T-helper 22 cell (primary cell): ENCODE measurements at regions not wholly inside any gene's neighbourhood (a gene's known extent, or its start where the extent isn't known, plus 50 kb on each side); places are given as distances from the start of the nearest gene placed in this dataset.

Experiments
- DNase-seq: peaks from one replicate; pipeline ENCODE4 v3.0.0-alpha.2; 2020; ENCODE audit warnings: low read depth

- DNase-seq = no peak
These were observed 110.2 kb upstream of the NLRP1 start for GRCh38 chr17:5694551-5694950.

- DNase-seq = no peak
These were observed 111.2 kb upstream of the NLRP1 start for GRCh38 chr17:5695480-5695879.

GRCh38 chr17:5698959-5699358, 114.7 kb upstream of the NLRP1 start:
- no peak for DNase-seq

DNA sequence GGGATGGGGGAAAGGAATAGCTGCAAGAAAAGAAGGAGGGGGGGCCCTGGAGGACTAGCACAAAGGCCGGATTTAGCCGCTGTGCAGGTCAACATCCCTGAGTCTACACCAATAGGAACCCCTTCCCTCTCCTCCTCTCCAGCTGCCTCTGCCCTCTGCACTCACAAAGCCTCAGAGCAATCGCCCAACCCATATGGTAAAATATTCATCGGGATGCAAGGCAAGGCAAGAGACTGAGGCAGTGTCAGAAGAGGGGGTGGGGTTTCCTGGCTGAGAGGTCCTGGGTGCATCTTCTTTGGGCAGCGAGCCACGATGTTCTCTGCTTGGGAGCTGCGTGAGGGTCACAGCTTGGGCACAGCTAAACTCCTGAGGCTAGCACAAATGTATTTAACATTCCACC, 115.5 kb upstream of the NLRP1 start:
- DNase-seq = no peak

DNA sequence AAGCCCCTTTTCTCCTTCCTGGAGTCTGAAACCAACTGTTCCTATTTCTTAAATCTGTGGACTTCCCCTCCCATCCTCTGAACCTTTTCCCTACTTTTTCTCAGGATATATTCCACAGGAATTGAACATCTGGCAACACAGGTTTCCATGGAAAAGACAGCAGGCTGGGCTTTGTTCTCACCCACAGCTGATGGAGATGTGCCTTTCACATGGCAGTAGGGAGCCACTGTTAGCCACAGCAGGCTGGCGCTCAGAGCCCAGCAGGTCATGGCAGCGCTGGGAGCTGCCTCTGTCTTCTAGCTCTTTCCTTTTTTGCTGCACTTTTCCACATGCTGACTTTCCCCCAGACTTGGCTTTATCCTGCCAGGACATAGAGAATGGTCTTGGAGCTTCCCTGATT, 116.4 kb upstream of the NLRP1 start:
- no peak for DNase-seq

DNA sequence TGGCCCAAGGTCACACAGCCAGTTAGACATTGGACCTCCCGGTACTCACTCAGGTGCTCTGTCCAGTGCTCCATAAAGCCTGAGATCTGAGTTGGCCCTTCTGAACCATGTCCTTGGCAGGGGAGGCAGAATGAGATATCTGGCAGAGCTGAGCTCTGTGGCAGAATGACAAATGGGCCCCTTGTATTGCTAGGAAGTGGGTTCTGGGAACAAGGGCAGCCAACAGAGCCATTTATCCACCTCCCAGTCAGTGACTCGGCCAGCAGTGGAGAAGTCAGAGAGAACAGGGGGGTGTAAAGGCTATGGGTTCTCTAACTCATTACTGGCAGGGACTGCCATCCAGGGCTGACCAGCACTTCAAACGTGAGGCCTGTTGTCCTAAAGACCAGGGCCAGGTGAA, 117.1 kb upstream of the NLRP1 start:
- DNase-seq = no peak

- no peak for DNase-seq
These were observed 118.7 kb upstream of the NLRP1 start for GRCh38 chr17:5702951-5703510.

GRCh38 chr17:5703736-5704135, 119.4 kb upstream of the NLRP1 start:
- no peak for DNase-seq

DNA sequence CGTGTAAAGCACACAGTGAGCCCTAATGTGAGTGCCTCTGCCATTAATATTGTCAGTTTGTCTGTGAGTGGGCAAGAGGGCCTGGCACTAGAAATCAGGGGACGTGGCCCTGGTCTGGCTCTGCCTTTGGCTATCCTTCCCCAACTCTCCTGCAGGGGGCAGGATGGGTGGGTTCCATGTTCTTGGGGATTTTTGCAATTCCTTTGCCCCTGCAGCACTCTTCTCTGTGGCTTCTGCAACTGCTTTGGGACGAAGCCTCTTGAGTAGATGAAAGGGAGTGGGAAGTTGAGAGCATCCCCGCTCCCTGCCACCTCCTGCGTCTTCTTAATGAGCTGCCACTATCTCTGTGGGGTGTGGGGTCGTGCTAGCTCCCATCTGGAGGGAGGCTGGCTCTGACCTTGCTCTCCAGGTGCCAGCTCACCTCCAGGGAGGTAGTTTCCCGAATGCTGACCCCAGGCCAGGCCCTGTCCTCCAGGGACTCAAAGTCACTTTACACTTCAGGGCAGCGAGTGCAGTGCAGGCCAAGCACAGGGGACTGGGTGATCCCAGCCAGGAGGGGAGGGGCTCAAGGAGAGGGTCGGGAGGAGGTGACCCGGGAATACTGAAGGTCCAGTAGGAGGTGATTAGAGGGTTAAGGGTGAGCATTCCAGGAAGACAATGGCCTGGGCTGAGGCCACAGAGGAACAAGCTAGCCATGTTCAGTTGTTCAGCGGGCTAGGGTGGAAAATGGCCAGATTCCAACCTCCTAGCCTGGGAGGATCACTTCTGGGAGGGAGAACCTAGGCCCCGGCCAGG, 121.0 kb upstream of the NLRP1 start:
- no peak for DNase-seq

- DNase-seq = no peak
These were observed 121.7 kb upstream of the NLRP1 start for GRCh38 chr17:5705876-5706576.

DNA sequence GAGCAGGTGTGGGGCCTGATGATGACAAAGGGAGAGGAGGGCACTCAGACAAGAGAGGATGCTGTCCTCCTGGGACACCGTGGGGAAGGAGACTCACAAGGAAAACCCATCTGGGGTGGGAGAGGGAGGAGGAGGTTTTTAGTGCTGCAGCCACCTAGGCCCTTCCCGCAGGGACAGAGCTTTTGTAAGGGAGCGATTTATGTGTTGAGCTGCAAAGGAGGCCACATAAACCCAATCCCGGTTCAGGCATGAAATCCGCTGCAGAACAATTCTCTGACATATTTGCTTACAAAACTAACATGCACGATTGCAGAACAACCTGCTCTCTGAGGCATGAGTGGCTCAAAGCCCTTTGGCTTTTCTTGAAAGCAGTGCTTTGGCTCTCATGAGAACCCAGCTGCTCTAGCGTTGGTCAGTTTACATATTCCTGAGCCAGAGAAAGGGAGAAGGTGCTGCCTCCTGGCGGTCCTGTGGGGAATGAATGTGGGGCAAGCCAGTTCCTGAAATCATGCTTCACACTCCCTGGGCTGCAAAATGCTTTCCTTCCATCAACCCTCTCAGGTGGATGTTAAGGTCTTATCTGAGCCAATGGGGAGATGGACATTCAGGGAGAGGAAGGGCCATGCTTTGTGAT, 122.4 kb upstream of the NLRP1 start:
- peak; percentile 10 for DNase-seq

- no peak for DNase-seq
These were observed 123.2 kb upstream of the NLRP1 start for GRCh38 chr17:5707482-5707881.

DNA sequence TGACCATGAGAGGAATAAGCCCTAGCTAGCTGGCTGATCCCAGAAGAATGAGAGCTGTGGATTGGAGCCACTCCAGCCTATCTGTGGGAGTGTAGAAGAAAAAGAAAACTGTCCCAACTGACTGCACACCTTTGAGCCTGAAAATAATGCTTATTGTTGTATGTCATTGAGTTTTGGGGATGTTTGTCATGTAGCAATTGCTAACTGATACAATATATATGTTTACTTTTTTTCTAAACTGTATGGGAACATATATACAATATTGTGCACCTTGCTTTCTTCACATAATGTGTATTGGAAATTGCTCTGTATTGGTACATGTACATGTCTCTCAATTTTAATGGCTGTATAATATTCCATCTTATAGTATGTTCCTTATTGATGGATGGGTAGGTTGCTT, 124.0 kb upstream of the NLRP1 start:
- DNase-seq = no peak

- no peak for DNase-seq
These were observed 127.0 kb upstream of the NLRP1 start for GRCh38 chr17:5711344-5711743.

GRCh38 chr17:5714993-5715392, 130.7 kb upstream of the NLRP1 start:
- DNase-seq = no peak

- DNase-seq = no peak
These were observed 131.2 kb upstream of the NLRP1 start for GRCh38 chr17:5715478-5715877.

- DNase-seq = no peak
These were observed 134.4 kb upstream of the NLRP1 start for GRCh38 chr17:5718726-5719125.

GRCh38 chr17:5719976-5720375, 135.7 kb upstream of the NLRP1 start:
- DNase-seq = no peak

- no peak for DNase-seq
These were observed 146.1 kb upstream of the NLRP1 start for GRCh38 chr17:5730373-5730772.

DNA sequence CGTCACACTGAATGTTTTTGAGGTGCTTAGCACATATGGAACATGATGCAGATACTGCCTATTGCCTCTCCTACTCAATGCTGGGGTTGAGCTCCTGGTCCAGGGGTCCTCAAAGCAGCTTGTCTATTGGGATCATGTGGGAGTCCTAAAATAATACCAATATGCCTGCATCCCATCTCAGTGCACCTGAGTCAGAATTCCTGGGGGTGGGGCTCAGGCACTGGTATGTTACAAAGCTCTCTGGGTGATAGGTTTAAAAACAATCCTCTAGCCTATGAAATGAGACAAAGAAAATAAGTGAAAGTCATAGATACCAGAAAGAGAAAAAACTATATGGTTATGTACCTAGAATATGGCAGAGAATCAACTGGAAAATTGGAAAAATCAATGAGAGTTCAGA, 156.6 kb upstream of the NLRP1 start:
- DNase-seq = no peak

DNA sequence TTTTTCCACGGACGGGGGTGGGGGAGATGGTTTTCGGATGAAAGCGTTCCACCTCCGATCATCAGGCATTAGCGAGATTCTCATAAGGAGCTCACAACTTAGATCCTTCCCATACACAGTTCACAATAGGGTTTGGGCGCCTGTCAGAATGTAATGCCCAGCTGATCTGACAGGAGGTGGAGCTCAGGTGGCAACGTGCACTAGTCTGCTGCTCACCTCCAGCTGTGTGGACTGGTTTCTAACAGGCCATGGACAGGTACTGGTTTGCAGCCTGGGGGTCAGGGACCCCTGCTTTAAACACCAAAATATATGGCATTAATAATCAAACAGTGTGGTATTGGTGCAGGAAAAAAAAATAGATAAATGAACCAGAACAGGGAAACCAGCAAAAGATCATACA, 157.5 kb upstream of the NLRP1 start:
- no peak for DNase-seq

- no peak for DNase-seq
These were observed 161.0 kb upstream of the NLRP1 start for GRCh38 chr17:5745111-5745813.
